ENCODE measurements at regions not wholly inside any gene's neighbourhood (a gene's known extent, or its start where the extent isn't known, plus 50 kb on each side); places are given as distances from the start of the nearest gene placed in this dataset.
"Not testable (repeated sequence)": the region's sequence is repeated elsewhere in the genome, so short reads cannot be mapped to it uniquely, and the experiment has no call there.

GRCh38 chr12:107513184-107513583, 172.4 kb upstream of the PWP1 start:
- no peaks in the 10 kb centered on the region for H3K27me3 Mint-ChIP-seq (ENCODE audit: low read depth)
- no peak overlapping the region for H3K4me3 Mint-ChIP-seq (ENCODE audit: low read depth)
- DNase-seq (ENCODE audit: low spot score) = no peak
- H3K9me3 Mint-ChIP-seq = no peaks in the 10 kb centered on the region
- H3K36me3 Mint-ChIP-seq (ENCODE audit: low read depth) = no peaks in the 10 kb centered on the region
- peaks cover 9% of the 10 kb centered on the region for H3K4me1 Mint-ChIP-seq (ENCODE audit: low read depth)
- no peak overlapping the region for H3K27ac Mint-ChIP-seq
- intact Hi-C loops (cut with micrococcal nuclease) = no loop called here

GRCh38 chr12:107513636-107514400, 171.8 kb upstream of the PWP1 start:
- H3K27ac Mint-ChIP-seq = no peak overlapping the region
- peaks cover 9% of the 10 kb centered on the region for H3K4me1 Mint-ChIP-seq (ENCODE audit: low read depth)
- no peaks in the 10 kb centered on the region for H3K27me3 Mint-ChIP-seq (ENCODE audit: low read depth)
- no peak for DNase-seq (ENCODE audit: low spot score)
- no peak overlapping the region for H3K4me3 Mint-ChIP-seq (ENCODE audit: low read depth)
- intact Hi-C loops (cut with micrococcal nuclease) = no loop called here
- no peaks in the 10 kb centered on the region for H3K36me3 Mint-ChIP-seq (ENCODE audit: low read depth)
- H3K9me3 Mint-ChIP-seq = peaks cover under 1% of the 10 kb centered on the region

- peaks cover 9% of the 10 kb centered on the region for H3K4me1 Mint-ChIP-seq (ENCODE audit: low read depth)
- no peak overlapping the region for H3K27ac Mint-ChIP-seq
- no peak overlapping the region for H3K4me3 Mint-ChIP-seq (ENCODE audit: low read depth)
- H3K9me3 Mint-ChIP-seq = peaks cover 8% of the 10 kb centered on the region
- H3K36me3 Mint-ChIP-seq (ENCODE audit: low read depth) = peaks cover 2% of the 10 kb centered on the region
- H3K27me3 Mint-ChIP-seq (ENCODE audit: low read depth) = no peaks in the 10 kb centered on the region
- intact Hi-C loops (cut with micrococcal nuclease) = loop anchor here (1.0 kb wide), 1 partner anchor 146 kb away; no protein-coding TSS in a partner anchor
- no peak for DNase-seq (ENCODE audit: low spot score)
Measured at GRCh38 chr12:107514887-107515445, 170.6 kb upstream of the PWP1 start.

GRCh38 chr12:107515446-107515958, 170.1 kb upstream of the PWP1 start:
- Mint-ChIP-seq H3K4me1 (ENCODE audit: low read depth) (peaks cover 9% of the 10 kb centered on the region), H3K27ac (no peak overlapping the region), H3K4me3 (ENCODE audit: low read depth) (no peak overlapping the region), H3K27me3 (ENCODE audit: low read depth) (no peaks in the 10 kb centered on the region), H3K9me3 (peaks cover 8% of the 10 kb centered on the region), H3K36me3 (ENCODE audit: low read depth) (peaks cover 5% of the 10 kb centered on the region)
- DNase-seq (ENCODE audit: low spot score) = no peak
- intact Hi-C loops (cut with micrococcal nuclease) = loop anchor here (1.0 kb wide), 1 partner anchor 146 kb away; no protein-coding TSS in a partner anchor

- DNase-seq (ENCODE audit: low spot score); H3K27ac Mint-ChIP-seq; intact Hi-C loops (cut with micrococcal nuclease); H3K4me1 Mint-ChIP-seq (ENCODE audit: low read depth); H3K4me3 Mint-ChIP-seq (ENCODE audit: low read depth); H3K27me3 Mint-ChIP-seq (ENCODE audit: low read depth): not testable (repeated sequence)
- Mint-ChIP-seq H3K36me3 (ENCODE audit: low read depth) (peaks cover 19% of the 10 kb centered on the region), H3K9me3 (peaks cover 16% of the 10 kb centered on the region)
Measured at GRCh38 chr12:107517816-107518215, 167.8 kb upstream of the PWP1 start.

GRCh38 chr12:107518868-107519267, 166.7 kb upstream of the PWP1 start:
- peaks cover 16% of the 10 kb centered on the region for H3K9me3 Mint-ChIP-seq
- H3K4me1 Mint-ChIP-seq (ENCODE audit: low read depth) = peaks cover 9% of the 10 kb centered on the region
- intact Hi-C loops (cut with micrococcal nuclease) = no loop called here
- H3K4me3 Mint-ChIP-seq (ENCODE audit: low read depth) = no peak overlapping the region
- H3K27me3 Mint-ChIP-seq (ENCODE audit: low read depth) = no peaks in the 10 kb centered on the region
- no peak overlapping the region for H3K27ac Mint-ChIP-seq
- H3K36me3 Mint-ChIP-seq (ENCODE audit: low read depth) = peaks cover 19% of the 10 kb centered on the region
- DNase-seq (ENCODE audit: low spot score) = no peak

GRCh38 chr12:107519906-107520859, 165.4 kb upstream of the PWP1 start:
- intact Hi-C loops (cut with micrococcal nuclease) = no loop called here
- Mint-ChIP-seq H3K36me3 (ENCODE audit: low read depth) (peaks cover 19% of the 10 kb centered on the region), H3K4me3 (ENCODE audit: low read depth) (no peak overlapping the region), H3K9me3 (peaks cover 16% of the 10 kb centered on the region), H3K27ac (no peak overlapping the region), H3K27me3 (ENCODE audit: low read depth) (no peaks in the 10 kb centered on the region), H3K4me1 (ENCODE audit: low read depth) (peaks cover 6% of the 10 kb centered on the region)
- DNase-seq (ENCODE audit: low spot score) = no peak

- Mint-ChIP-seq H3K27ac (no peak overlapping the region), H3K9me3 (peaks cover 16% of the 10 kb centered on the region), H3K4me3 (ENCODE audit: low read depth) (no peak overlapping the region), H3K36me3 (ENCODE audit: low read depth) (peaks cover 19% of the 10 kb centered on the region), H3K4me1 (ENCODE audit: low read depth) (no peaks in the 10 kb centered on the region), H3K27me3 (ENCODE audit: low read depth) (no peaks in the 10 kb centered on the region)
- intact Hi-C loops (cut with micrococcal nuclease) = no loop called here
- DNase-seq (ENCODE audit: low spot score) = no peak
Measured at GRCh38 chr12:107521826-107522355, 163.7 kb upstream of the PWP1 start.

GRCh38 chr12:107522692-107523477, 162.7 kb upstream of the PWP1 start:
- H3K36me3 Mint-ChIP-seq (ENCODE audit: low read depth) = peaks cover 19% of the 10 kb centered on the region
- intact Hi-C loops (cut with micrococcal nuclease) = no loop called here
- no peak overlapping the region for H3K4me3 Mint-ChIP-seq (ENCODE audit: low read depth)
- H3K27ac Mint-ChIP-seq = no peak overlapping the region
- no peaks in the 10 kb centered on the region for H3K4me1 Mint-ChIP-seq (ENCODE audit: low read depth)
- no peak for DNase-seq (ENCODE audit: low spot score)
- peaks cover 16% of the 10 kb centered on the region for H3K9me3 Mint-ChIP-seq
- no peaks in the 10 kb centered on the region for H3K27me3 Mint-ChIP-seq (ENCODE audit: low read depth)

GRCh38 chr12:107523775-107524535, 161.6 kb upstream of the PWP1 start:
- H3K4me1 Mint-ChIP-seq (ENCODE audit: low read depth) = no peaks in the 10 kb centered on the region
- no peak overlapping the region for H3K27ac Mint-ChIP-seq
- no peak for DNase-seq (ENCODE audit: low spot score)
- peaks cover 14% of the 10 kb centered on the region for H3K9me3 Mint-ChIP-seq
- H3K36me3 Mint-ChIP-seq (ENCODE audit: low read depth) = peaks cover 19% of the 10 kb centered on the region
- no peaks in the 10 kb centered on the region for H3K27me3 Mint-ChIP-seq (ENCODE audit: low read depth)
- intact Hi-C loops (cut with micrococcal nuclease) = no loop called here
- no peak overlapping the region for H3K4me3 Mint-ChIP-seq (ENCODE audit: low read depth)

- intact Hi-C loops (cut with micrococcal nuclease) = no loop called here
- peaks cover 9% of the 10 kb centered on the region for H3K9me3 Mint-ChIP-seq
Measured at GRCh38 chr12:107525063-107525718, 160.4 kb upstream of the PWP1 start.

More at GRCh38 chr12:107525063-107525718, 160.4 kb upstream of the PWP1 start:
- H3K27me3 Mint-ChIP-seq (ENCODE audit: low read depth) = no peaks in the 10 kb centered on the region
- no peak overlapping the region for H3K4me3 Mint-ChIP-seq (ENCODE audit: low read depth)
- DNase-seq (ENCODE audit: low spot score) = no peak
- H3K36me3 Mint-ChIP-seq (ENCODE audit: low read depth) = peaks cover 17% of the 10 kb centered on the region
- H3K27ac Mint-ChIP-seq = no peak overlapping the region
- no peaks in the 10 kb centered on the region for H3K4me1 Mint-ChIP-seq (ENCODE audit: low read depth)

Measured in activated T-helper 2 cell treated with anti-CD3 and anti-CD28 coated beads, Interferon-gamma antibody, Interleukin-2, Interleukin-4, amounts not matched to agents 10 μg/mL and 5 μg/mL and 100 μg/mL, durations not matched to agents 14 hours and 24 hours and 36 hours (primary cell).